Gastrocnemius medialis (tissue), 4 donors: ENCODE measurements at regions not wholly inside any gene's neighbourhood (a gene's known extent, or its start where the extent isn't known, plus 50 kb on each side); places are given as distances from the start of the nearest gene placed in this dataset.
"Not testable (repeated sequence)": the region's sequence is repeated elsewhere in the genome, so short reads cannot be mapped to it uniquely, and the experiment has no call there.

Experiments used
- POLR2A ChIP-seq, 2 donors: fragments of 450-650 bp; IDR thresholded peaks; one replicate each; pipeline ENCODE4 v1.6.1; 2017; ENCODE audit warnings: antibody characterized with exemption in 2 of 2, mild to moderate bottlenecking in 2 of 2, moderate library complexity in 2 of 2
- TF ChIP-seq, protein P1 (sequence below), 5 experiments: fragments of 450-650 bp in 3 of 5; fragments of 200-600 bp in 2 of 5; sonication (generic) in 2 of 5; IDR thresholded peaks in 4 of 5; conservative IDR thresholded peaks in 1 of 5; 1 replicate in 4 of 5; 2 replicates in 1 of 5; pipeline ENCODE4 v1.5.1; 2016 to 2019; ENCODE audit warnings: antibody characterized with exemption in 5 of 5, mild to moderate bottlenecking in 3 of 5, moderate library complexity in 3 of 5

DNA sequence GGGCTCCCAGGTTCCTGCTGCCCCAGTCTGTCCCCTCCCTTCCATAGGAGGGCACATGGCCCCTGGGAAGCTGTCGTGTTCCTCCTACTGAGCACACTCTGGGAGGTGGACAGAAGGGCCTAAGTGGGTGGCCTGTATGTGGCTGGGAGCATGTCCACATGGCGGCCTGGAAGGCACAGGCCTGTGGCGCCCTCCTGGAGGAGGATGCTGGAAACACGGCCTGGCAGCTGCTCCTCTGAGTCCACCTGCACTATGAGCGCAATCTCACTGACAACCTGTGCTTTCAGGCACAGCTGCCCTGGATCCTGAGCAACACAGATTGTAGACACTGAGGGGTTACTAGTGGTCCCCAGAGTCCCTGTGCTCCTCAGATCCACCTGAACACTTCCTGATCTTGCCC, 52.6 kb upstream of the GOLGA6L6 start:
- TF ChIP-seq, protein P1, sequence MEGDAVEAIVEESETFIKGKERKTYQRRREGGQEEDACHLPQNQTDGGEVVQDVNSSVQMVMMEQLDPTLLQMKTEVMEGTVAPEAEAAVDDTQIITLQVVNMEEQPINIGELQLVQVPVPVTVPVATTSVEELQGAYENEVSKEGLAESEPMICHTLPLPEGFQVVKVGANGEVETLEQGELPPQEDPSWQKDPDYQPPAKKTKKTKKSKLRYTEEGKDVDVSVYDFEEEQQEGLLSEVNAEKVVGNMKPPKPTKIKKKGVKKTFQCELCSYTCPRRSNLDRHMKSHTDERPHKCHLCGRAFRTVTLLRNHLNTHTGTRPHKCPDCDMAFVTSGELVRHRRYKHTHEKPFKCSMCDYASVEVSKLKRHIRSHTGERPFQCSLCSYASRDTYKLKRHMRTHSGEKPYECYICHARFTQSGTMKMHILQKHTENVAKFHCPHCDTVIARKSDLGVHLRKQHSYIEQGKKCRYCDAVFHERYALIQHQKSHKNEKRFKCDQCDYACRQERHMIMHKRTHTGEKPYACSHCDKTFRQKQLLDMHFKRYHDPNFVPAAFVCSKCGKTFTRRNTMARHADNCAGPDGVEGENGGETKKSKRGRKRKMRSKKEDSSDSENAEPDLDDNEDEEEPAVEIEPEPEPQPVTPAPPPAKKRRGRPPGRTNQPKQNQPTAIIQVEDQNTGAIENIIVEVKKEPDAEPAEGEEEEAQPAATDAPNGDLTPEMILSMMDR (IDR thresholded peaks at IDR 0.05 in 4 of 5, conservative IDR thresholded peaks at IDR 0.05 in 1 of 5): not testable (repeated sequence)
- not testable (repeated sequence) for TF ChIP-seq POLR2A (IDR thresholded peaks at IDR 0.05)
